ENCODE measurements at regions not wholly inside any gene's neighbourhood (a gene's known extent, or its start where the extent isn't known, plus 50 kb on each side); places are given as distances from the start of the nearest gene placed in this dataset.

DNA sequence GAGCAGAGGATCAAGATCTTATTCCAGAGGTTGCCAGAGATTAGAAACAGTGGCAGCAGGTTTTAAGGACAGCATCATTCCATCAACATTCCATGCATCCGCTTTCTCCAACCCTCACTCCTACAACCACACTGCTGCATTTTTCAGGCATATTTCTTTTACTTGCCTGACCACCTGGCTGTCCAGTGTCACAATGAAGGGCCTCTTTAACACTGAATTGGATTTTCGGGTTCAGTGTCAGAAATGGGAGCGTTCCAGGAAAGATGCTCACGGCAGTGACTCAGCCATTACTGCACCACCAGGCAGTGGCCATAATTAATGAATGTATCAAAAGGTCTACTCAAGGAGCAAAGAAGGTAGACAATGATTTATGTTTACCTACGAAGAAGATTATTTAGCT lies 200.4 kb upstream of the ESRRG start:
- H3K27ac Mint-ChIP-seq, result peak overlapping the region in 1 of 6 donors; percentile 64
- H3K4me3 Mint-ChIP-seq, result no peak overlapping the region
- H3K36me3 Mint-ChIP-seq, result no peaks in the 10 kb centered on the region
- no peak for DNase-seq
- peaks cover 2 to 24% (median 5%) of the 10 kb centered on the region in 6 donors for H3K9me3 Mint-ChIP-seq
- no peaks in the 10 kb centered on the region for H3K4me1 Mint-ChIP-seq
- peaks cover 0 to 9% (median 0%) of the 10 kb centered on the region in 3 donors for H3K27me3 Mint-ChIP-seq (ENCODE audit: low read depth in 3 of 3)

DNA sequence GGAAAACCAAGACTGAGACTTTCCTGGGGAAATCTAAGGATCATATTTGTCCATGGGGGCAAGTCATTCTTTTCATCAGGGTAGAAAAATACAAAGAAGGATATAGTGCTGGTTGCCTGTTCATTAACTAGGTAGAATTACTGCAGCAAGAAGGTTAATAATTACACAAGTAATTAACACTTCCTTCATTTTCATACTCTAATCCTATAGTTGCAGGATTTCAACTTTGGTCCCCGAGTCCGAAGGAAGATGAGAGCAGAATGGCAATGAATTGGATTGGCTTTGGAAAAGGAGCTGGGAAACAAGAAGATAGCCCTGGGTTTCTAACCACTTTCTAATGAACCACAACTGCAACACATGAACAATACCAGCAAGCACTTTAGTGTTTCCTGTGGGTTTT lies 199.2 kb upstream of the ESRRG start:
- H3K27ac Mint-ChIP-seq, result no peak overlapping the region
- no peak overlapping the region for H3K4me3 Mint-ChIP-seq
- no peaks in the 10 kb centered on the region for H3K4me1 Mint-ChIP-seq
- H3K27me3 Mint-ChIP-seq (ENCODE audit: low read depth in 3 of 3), result peaks cover 0 to 9% (median 0%) of the 10 kb centered on the region in 3 donors
- DNase-seq, result no peak
- H3K9me3 Mint-ChIP-seq, result peaks cover 2 to 23% (median 4%) of the 10 kb centered on the region in 6 donors
- no peaks in the 10 kb centered on the region for H3K36me3 Mint-ChIP-seq

DNA sequence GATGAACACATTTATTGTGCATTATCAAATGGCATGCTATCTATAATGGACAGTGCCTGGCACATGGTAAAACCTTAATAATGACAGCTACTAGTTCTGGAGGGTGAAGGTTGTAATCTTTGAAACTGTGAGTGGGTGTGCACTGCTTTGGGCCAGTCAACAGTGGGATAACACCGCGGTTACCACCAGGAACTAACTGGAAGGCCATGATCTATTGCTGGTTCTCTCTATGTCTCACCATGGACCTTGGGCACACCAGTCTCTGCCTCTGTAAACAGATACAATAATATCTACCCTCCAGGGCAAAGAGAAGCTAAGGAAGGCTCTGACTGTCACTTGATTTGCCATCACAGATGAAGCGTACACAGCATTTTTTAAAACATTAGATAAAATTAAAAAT lies 198.6 kb upstream of the ESRRG start:
- no peak overlapping the region for H3K27ac Mint-ChIP-seq
- peaks cover 0 to 9% (median 0%) of the 10 kb centered on the region in 3 donors for H3K27me3 Mint-ChIP-seq (ENCODE audit: low read depth in 3 of 3)
- peaks cover 2 to 18% (median 4%) of the 10 kb centered on the region in 6 donors for H3K9me3 Mint-ChIP-seq
- no peak overlapping the region for H3K4me3 Mint-ChIP-seq
- DNase-seq, result no peak
- no peaks in the 10 kb centered on the region for H3K4me1 Mint-ChIP-seq
- no peaks in the 10 kb centered on the region for H3K36me3 Mint-ChIP-seq

DNA sequence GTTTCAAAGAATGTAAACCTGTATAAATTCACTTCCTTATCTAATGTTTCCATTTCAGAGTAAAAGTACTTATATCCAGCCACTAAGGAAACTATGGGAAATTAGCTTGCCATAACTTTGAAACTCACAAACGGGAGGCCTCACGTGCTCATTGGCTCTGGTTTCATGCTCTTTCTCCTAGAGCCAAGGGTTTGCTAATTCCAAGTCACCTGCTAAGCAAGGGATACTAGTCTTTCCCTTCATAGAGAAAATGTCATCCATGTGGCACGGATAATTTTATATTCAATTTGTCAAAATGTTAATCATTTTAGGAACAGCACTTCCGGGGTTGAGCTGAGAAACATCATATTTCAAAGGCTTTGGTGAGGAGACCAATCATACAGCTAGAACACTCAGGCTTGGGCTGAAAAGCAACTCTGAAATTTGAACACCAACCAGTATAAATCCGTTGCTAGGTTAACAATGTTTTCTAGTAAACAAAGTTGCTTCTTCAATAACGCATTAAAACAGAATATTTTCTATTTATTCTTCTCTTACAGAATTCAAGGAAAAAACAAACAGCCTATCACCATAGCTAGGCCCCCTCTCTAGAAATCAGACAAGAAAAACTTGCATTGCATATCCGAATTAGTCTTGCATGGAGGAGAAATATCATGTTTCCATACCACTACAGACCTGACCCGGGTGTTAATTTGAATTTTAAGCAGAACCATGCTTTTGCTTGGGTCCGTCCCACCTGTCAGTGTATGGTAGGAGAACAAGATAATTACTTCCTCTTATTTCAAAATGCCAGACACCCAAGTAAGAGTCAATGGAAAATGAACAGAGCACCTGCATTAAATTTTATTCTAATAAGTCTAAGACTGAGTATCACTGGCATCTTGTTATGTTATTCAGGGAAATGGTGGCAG lies 196.1 kb upstream of the ESRRG start:
- Mint-ChIP-seq H3K4me1 (peaks cover 0 to 1% of the 10 kb centered on the region in 2 donors), H3K4me3 (no peak overlapping the region), H3K27ac (no peak overlapping the region), H3K36me3 (no peaks in the 10 kb centered on the region), H3K27me3 (ENCODE audit: low read depth in 3 of 3) (peaks cover 0 to 8% (median 1%) of the 10 kb centered on the region in 3 donors), H3K9me3 (peaks cover 2 to 27% (median 7%) of the 10 kb centered on the region in 6 donors)
- DNase-seq, result no peak

DNA sequence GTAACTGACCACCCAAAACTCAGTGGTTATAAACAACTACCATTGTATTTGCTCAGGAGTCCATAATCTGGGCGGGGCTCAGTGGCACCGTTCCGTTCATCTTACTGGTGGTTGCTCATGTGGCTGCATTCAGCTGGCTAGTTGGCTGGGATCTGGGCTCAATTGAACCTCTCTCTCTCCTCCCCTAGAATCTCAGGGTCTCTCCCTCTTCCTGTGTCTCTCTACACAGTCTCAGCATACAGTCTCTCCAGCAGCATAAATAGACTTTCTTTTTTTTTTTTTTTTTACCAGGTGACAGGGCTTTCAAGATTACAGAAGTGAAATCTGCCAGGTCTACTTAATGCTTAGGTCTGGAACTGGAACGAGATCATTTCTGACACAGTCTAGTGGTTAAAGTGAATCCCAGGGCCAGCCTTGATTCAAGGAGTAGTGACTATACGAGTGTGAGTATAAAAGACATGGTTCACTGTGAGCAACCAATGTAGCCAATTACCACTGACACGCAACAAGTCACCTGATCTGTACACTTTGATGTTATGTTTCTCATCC lies 193.7 kb upstream of the ESRRG start:
- H3K36me3 Mint-ChIP-seq, result no peaks in the 10 kb centered on the region
- H3K4me3 Mint-ChIP-seq, result no peak overlapping the region
- H3K9me3 Mint-ChIP-seq, result peaks cover 0 to 22% (median 6%) of the 10 kb centered on the region in 6 donors
- H3K27ac Mint-ChIP-seq, result no peak overlapping the region
- DNase-seq, result no peak
- peaks cover 0 to 1% of the 10 kb centered on the region in 2 donors for H3K4me1 Mint-ChIP-seq
- H3K27me3 Mint-ChIP-seq (ENCODE audit: low read depth in 3 of 3), result peaks cover 0 to 8% (median 1%) of the 10 kb centered on the region in 3 donors

DNA sequence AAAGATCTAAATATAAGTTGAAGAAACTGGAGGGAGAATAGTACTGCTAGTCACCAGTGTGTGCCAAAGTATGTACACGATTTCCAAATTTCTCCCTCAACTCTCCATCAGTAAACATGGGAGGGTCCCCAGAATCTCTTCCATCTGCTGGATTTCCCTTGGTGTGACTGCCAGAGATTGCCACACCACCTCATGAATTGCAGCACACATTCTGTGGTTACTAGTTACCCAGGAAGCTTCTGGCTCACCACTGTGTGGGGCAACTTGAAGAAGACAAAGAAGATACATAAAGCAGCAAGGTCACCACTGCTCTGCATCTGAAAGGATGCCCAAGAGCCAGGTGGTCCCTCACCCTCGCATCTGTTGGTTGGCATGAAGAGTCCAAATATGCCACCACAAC lies 191.7 kb upstream of the ESRRG start:
- no peaks in the 10 kb centered on the region for H3K36me3 Mint-ChIP-seq
- H3K4me3 Mint-ChIP-seq, result no peak overlapping the region
- no peak for DNase-seq
- H3K4me1 Mint-ChIP-seq, result peaks cover 0 to 1% of the 10 kb centered on the region in 2 donors
- peaks cover 0 to 32% (median 8%) of the 10 kb centered on the region in 6 donors for H3K9me3 Mint-ChIP-seq
- H3K27ac Mint-ChIP-seq, result no peak overlapping the region
- H3K27me3 Mint-ChIP-seq (ENCODE audit: low read depth in 3 of 3), result peaks cover 0 to 1% (median 0%) of the 10 kb centered on the region in 3 donors

DNA sequence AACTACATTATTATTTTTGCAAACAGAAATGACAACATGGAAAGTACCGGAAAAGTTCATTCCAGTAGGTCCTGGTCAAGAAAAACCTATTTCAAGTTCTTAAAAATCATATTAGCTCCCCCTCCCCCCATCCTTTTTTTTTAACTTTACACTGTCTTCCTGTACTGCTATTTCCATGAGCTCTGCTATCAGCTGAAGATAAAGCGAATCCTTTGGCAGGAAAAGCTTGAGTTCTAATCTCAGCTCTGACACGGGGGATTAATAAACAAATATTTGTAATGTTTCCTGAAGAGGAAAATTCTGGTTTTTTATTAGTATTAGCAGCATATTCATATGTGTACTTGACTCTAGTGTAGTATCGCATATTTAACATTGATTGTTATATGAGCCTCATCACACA lies 190.7 kb upstream of the ESRRG start:
- peaks cover 0 to 1% (median 0%) of the 10 kb centered on the region in 3 donors for H3K27me3 Mint-ChIP-seq (ENCODE audit: low read depth in 3 of 3)
- no peak overlapping the region for H3K27ac Mint-ChIP-seq

DNA sequence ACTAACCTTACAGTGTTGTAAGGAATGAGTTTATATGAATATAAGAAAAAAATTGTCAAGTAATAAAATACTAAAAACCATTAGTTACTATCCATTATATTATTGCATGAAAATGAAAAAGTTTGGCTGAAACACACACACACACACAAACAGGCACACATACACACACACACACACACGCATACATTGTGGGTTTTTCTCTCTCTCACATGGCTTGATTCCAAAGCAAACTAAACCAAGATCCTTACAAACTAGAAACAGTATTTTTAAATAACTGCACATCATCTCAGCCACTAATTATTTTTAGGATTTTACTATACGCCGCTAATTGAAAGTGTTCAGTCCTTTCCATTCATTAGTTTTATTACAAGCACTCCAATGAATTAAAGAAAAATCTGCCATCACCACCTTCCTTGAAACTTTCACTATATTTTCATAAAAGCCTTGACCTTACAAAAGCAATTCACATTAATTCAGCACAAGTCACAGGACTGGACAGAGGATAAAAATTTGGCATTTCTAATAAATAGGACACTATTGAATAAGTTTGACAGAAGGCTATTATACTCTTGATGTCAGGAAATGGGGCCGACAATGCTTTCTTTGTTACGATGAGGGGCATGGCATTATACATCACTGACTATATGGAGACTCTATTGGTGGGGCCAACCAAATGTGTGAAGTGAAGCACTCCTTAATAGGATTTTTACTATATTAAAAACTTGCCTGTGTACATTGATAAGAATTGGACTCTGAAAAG lies 187.0 kb upstream of the ESRRG start:
- no peaks in the 10 kb centered on the region for H3K36me3 Mint-ChIP-seq
- no peak overlapping the region for H3K4me3 Mint-ChIP-seq
- peaks cover 0 to 1% of the 10 kb centered on the region in 2 donors for H3K4me1 Mint-ChIP-seq
- DNase-seq, result no peak
- H3K27me3 Mint-ChIP-seq (ENCODE audit: low read depth in 3 of 3), result no peaks in the 10 kb centered on the region
- no peak overlapping the region for H3K27ac Mint-ChIP-seq
- H3K9me3 Mint-ChIP-seq, result peaks cover 2 to 34% (median 12%) of the 10 kb centered on the region in 6 donors

More for the DNA sequence above, 190.7 kb upstream of the ESRRG start:
- Mint-ChIP-seq H3K4me3 (no peak overlapping the region), H3K4me1 (peaks cover 0 to 1% of the 10 kb centered on the region in 2 donors), H3K36me3 (no peaks in the 10 kb centered on the region), H3K9me3 (peaks cover 0 to 32% (median 8%) of the 10 kb centered on the region in 6 donors)
- no peak for DNase-seq

DNA sequence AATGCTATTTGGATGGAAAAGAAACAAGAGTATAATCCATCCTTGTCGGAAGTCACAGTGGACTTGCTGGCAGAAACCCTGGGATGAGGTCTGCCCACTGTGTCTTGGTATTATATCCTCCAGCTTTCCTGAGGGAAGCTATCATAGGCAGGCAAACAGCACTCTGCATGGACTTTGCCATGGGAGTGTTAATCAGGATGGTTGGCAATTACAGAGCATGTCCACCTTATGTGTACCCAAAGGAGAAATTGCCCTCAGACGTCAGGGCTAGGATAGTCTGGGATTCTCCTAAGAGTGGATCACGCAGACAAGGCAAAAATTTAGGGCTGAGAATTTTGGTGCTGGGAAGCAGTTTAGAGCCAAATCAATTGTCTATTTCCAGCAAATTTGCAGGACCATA lies 184.9 kb upstream of the ESRRG start:
- Mint-ChIP-seq H3K4me1 (no peaks in the 10 kb centered on the region), H3K4me3 (no peak overlapping the region), H3K36me3 (no peaks in the 10 kb centered on the region), H3K27ac (no peak overlapping the region), H3K9me3 (peaks cover 2 to 33% (median 14%) of the 10 kb centered on the region in 6 donors), H3K27me3 (ENCODE audit: low read depth in 3 of 3) (no peaks in the 10 kb centered on the region)
- DNase-seq, result no peak

DNA sequence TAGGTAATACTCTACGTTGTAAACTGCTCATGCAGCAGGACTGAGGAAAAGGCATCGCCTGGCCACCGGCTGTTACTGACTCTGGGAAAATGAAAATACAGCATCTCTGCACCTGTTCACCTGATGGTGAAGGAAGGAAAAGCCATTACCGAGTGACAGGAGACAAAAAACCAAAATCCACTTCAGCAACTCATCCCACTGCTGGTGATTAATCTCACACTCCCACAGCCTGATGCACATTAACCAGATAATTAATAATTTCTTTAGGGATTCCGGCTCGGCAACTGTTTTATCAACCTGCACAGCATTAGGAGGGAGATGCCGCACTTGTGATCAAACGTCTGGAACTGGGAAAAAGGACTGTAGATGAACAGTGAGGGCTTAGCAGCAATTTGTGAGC lies 183.9 kb upstream of the ESRRG start:
- H3K36me3 Mint-ChIP-seq, result no peaks in the 10 kb centered on the region
- no peak for DNase-seq
- H3K9me3 Mint-ChIP-seq, result peaks cover 2 to 37% (median 15%) of the 10 kb centered on the region in 6 donors
- H3K4me1 Mint-ChIP-seq, result no peaks in the 10 kb centered on the region
- H3K4me3 Mint-ChIP-seq, result no peak overlapping the region
- H3K27me3 Mint-ChIP-seq (ENCODE audit: low read depth in 3 of 3), result no peaks in the 10 kb centered on the region
- H3K27ac Mint-ChIP-seq, result no peak overlapping the region

DNA sequence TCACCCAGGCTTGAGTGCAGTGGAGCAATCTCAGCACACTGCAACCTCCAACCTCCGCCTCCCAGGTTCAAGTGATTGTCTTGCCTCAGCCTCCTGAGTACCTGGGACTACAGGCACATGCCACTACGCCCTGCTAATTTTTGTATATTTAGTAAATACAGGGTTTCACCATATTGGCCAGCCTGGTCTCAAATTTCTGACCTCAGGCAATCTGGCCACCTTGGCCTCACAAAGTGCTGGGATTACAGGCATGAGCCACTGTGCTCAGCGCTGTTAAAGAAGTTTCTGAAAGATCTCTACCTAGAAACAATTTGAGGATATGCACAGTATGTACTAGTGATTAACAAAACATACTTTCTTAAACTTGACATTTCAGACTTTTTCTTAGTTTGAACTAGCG lies 182.6 kb upstream of the ESRRG start:
- no peaks in the 10 kb centered on the region for H3K4me1 Mint-ChIP-seq

DNA sequence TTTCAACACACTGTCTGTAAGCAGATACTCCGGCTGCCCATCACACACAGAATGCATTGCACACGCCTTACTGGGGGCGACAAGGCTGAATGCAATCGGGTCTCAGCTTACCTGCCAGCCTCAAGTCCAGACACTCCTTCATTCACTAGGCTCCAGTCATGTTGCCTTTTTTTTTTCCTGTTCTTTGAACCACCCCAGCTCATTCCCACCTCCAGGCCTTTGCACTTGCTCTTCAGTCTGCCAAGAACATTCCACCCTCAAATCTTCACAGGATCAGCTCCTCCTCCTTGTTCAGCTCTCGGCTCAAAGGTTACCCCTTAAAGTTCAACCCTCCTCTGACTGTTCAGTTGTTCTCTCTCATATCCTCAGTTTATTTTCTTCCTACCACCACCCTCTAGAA lies 181.9 kb upstream of the ESRRG start:
- H3K4me1 Mint-ChIP-seq, result no peaks in the 10 kb centered on the region
- H3K9me3 Mint-ChIP-seq, result peaks cover 2 to 32% (median 13%) of the 10 kb centered on the region in 6 donors
- no peak overlapping the region for H3K4me3 Mint-ChIP-seq
- no peaks in the 10 kb centered on the region for H3K27me3 Mint-ChIP-seq (ENCODE audit: low read depth in 3 of 3)
- no peaks in the 10 kb centered on the region for H3K36me3 Mint-ChIP-seq
- no peak overlapping the region for H3K27ac Mint-ChIP-seq
- DNase-seq, result no peak

More for the DNA sequence above, 182.6 kb upstream of the ESRRG start:
- Mint-ChIP-seq H3K27me3 (ENCODE audit: low read depth in 3 of 3) (no peaks in the 10 kb centered on the region), H3K27ac (no peak overlapping the region), H3K9me3 (peaks cover 2 to 37% (median 14%) of the 10 kb centered on the region in 6 donors), H3K36me3 (no peaks in the 10 kb centered on the region), H3K4me3 (no peak overlapping the region)
- DNase-seq, result no peak

DNA sequence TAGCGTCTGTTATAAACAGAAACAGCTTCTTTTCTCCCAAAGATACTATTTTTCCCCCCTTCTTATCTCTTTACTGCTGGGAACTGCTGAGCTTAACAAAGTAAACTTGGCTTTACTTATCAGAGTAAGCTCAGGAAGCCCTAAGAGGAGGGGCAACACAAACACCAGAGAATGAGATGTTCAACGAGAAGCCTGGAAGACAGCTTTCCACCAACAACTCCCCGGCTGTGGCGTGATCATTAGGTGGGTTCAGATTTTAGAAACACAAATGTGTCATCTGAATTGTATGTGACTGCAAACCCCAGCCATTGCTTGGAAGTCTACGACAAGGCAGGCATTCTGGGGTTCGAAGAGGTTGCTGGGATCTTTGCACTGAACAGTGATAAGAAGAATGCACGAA lies 181.2 kb upstream of the ESRRG start:
- DNase-seq, result no peak
- no peak overlapping the region for H3K4me3 Mint-ChIP-seq
- peaks cover 2 to 30% (median 13%) of the 10 kb centered on the region in 6 donors for H3K9me3 Mint-ChIP-seq
- H3K27me3 Mint-ChIP-seq (ENCODE audit: low read depth in 3 of 3), result no peaks in the 10 kb centered on the region
- H3K4me1 Mint-ChIP-seq, result no peaks in the 10 kb centered on the region
- no peaks in the 10 kb centered on the region for H3K36me3 Mint-ChIP-seq
- no peak overlapping the region for H3K27ac Mint-ChIP-seq

DNA sequence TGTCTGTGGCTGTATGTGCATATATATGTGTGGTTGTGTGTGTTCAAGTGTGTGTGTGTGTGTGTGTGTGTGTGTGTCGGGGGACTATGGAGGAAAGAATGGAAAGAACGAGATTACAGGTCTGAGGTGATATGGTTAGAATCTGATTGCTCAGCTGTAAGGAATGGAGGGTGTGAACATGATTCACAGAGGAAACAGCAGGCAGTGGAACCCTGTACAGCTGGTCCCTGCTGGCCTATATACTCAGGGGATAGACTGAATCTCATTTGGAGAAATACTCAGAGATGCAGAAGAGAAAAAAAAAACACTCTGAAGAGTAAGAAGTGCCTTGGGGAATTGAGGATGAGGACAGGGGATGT lies 180.1 kb upstream of the ESRRG start:
- Mint-ChIP-seq H3K36me3 (no peaks in the 10 kb centered on the region), H3K27me3 (ENCODE audit: low read depth in 3 of 3) (no peaks in the 10 kb centered on the region), H3K27ac (no peak overlapping the region), H3K4me1 (no peaks in the 10 kb centered on the region), H3K4me3 (no peak overlapping the region), H3K9me3 (peaks cover 3 to 28% (median 15%) of the 10 kb centered on the region in 6 donors)
- no peak for DNase-seq
